GM18520 (cell line): ENCODE measurements at regions not wholly inside any gene's neighbourhood (a gene's known extent, or its start where the extent isn't known, plus 50 kb on each side); places are given as distances from the start of the nearest gene placed in this dataset.
"Not testable (repeated sequence)": the region's sequence is repeated elsewhere in the genome, so short reads cannot be mapped to it uniquely, and the experiment has no call there.

Experiments
- ATAC-seq: cut with Tn5 transposase; IDR thresholded peaks from one replicate; pipeline ENCODE4 v1.9.1; 2021; ENCODE audit not compliant: unreplicated experiment

GRCh38 chr1:219863816-219864215 is 64.5 kb downstream of the SLC30A10 start:
- ATAC-seq = not testable (repeated sequence)

GRCh38 chr1:219862366-219862765 is 66.0 kb downstream of the SLC30A10 start:
- ATAC-seq = no peak

- no peak for ATAC-seq
These were observed 69.4 kb downstream of the SLC30A10 start for GRCh38 chr1:219858980-219859379.

GRCh38 chr1:219847215-219847855 is 81.0 kb downstream of the SLC30A10 start:
- ATAC-seq = no peak

- ATAC-seq = not testable (repeated sequence)
These were observed 88.8 kb downstream of the SLC30A10 start for GRCh38 chr1:219839595-219839994.

GRCh38 chr1:219837994-219838294 is 90.4 kb downstream of the SLC30A10 start:
- no peak for ATAC-seq

- no peak for ATAC-seq
These were observed 90.9 kb downstream of the SLC30A10 start for GRCh38 chr1:219837274-219837993.

- no peak for ATAC-seq
These were observed 93.9 kb downstream of the SLC30A10 start for GRCh38 chr1:219834314-219834917.

GRCh38 chr1:219833214-219833815 is 95.0 kb downstream of the SLC30A10 start:
- no peak for ATAC-seq

- no peak for ATAC-seq
These were observed 102.1 kb downstream of the SLC30A10 start for GRCh38 chr1:219826290-219826689.

- ATAC-seq = no peak
These were observed 103.0 kb downstream of the SLC30A10 start for GRCh38 chr1:219825355-219825754.

- no peak for ATAC-seq
These were observed 104.0 kb downstream of the SLC30A10 start for GRCh38 chr1:219824338-219824737.

- ATAC-seq = no peak
These were observed 107.8 kb downstream of the SLC30A10 start for GRCh38 chr1:219820551-219820950.

- ATAC-seq = no peak
These were observed 110.4 kb downstream of the SLC30A10 start for GRCh38 chr1:219817914-219818313.

GRCh38 chr1:219813294-219813693 is 115.1 kb downstream of the SLC30A10 start:
- ATAC-seq = no peak

GRCh38 chr1:219812491-219813203 is 115.7 kb downstream of the SLC30A10 start:
- no peak for ATAC-seq

- ATAC-seq = no peak
These were observed 116.3 kb downstream of the SLC30A10 start for GRCh38 chr1:219812086-219812485.

GRCh38 chr1:219810451-219810850 is 117.9 kb downstream of the SLC30A10 start:
- no peak for ATAC-seq

GRCh38 chr1:219808790-219809189 is 119.6 kb downstream of the SLC30A10 start:
- no peak for ATAC-seq

GRCh38 chr1:219806642-219807041 is 121.7 kb downstream of the SLC30A10 start:
- ATAC-seq = no peak

GRCh38 chr1:219806020-219806419 is 122.3 kb downstream of the SLC30A10 start:
- ATAC-seq = no peak
